ENCODE measurements at regions not wholly inside any gene's neighbourhood (a gene's known extent, or its start where the extent isn't known, plus 50 kb on each side); places are given as distances from the start of the nearest gene placed in this dataset.

DNA sequence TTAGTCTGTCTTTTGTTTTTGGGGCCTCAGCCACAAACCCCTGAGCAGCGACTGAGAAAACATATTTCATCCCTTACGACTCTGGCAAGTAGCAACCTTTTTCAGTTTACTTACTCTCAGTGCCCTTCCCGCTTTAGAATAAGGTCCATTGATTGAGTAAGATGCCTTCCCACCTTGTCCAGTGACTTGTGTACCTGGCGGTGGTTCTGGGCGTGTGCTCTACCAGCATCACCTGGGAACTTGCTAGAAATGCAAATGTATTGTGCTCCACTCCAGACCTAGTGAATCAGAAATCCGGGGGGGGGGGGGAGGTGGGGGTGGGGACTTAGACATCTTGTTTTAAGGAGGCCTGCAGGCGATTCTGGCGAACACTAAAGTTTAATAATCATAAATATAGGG is 72.1 kb downstream of the S1PR1 start:
- Histone ChIP-seq H3K9ac (ENCODE audit: low read depth, low read length) (no peak overlapping the region), H3K27me3 (ENCODE audit: control insufficient read depth, insufficient read depth, low read length) (peaks cover 2% of the 10 kb centered on the region), H3K9me3 (ENCODE audit: control insufficient read depth, insufficient read depth, low read length) (no peaks in the 10 kb centered on the region), H3K36me3 (ENCODE audit: control insufficient read depth, insufficient read depth, low read length) (no peaks in the 10 kb centered on the region), H3K4me1 (ENCODE audit: control insufficient read depth, insufficient read depth, low read length) (peaks cover 5% of the 10 kb centered on the region), H3K4me3 (ENCODE audit: low read depth, low read length) (peak overlapping the region; percentile 67)

DNA sequence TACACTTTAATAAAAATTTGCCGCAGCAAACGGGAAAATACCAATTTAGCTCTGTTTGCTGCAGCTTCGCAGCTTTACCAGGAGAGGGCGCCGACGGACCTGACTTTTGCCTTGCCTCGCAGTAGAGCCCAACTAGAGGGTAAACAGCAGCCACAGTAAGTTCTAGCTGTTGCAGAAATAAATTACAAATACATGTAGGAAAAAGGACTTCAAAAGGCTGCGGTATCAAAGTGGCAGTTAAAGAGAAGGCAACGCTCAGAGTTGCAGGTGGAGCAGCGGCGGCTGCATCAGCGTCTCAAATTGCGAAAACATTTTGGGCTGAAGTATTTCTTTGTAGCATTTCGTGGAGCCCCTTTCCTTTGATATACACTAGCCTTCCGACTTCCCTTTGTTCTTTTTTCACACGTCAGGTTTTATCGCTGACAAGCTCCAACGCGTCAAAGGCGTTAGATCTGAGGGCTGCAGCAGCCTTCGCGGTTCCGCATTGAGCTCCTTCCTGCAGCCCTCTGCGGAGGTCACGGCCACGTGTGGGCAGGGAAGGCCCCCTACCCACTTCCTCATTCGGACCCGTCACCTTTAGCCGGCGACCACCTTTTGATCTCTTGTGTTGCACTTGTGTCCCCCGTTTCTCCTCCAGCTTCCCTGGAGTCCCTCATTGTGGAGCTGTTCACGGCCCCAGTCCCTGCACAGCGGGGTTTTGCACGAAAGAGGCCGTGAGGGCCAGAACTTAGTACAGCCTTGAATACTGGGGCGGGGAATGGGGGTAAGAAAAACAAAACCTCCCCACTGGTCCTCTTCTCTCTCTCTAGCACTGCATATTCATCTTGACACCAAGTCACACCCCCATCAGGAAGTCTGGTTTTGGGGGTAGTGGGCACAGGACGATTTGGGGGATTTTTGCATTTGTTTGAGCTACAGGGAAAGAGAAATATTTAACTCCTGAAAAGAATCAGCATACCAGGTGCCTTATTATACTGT is 72.8 kb downstream of the S1PR1 start:
- Histone ChIP-seq H3K4me3 (ENCODE audit: low read depth, low read length) (peak overlapping the region; percentile 67), H3K4me1 (ENCODE audit: control insufficient read depth, insufficient read depth, low read length) (peaks cover 5% of the 10 kb centered on the region), H3K9ac (ENCODE audit: low read depth, low read length) (peak overlapping the region; percentile 50), H3K36me3 (ENCODE audit: control insufficient read depth, insufficient read depth, low read length) (no peaks in the 10 kb centered on the region), H3K27me3 (ENCODE audit: control insufficient read depth, insufficient read depth, low read length) (peaks cover 2% of the 10 kb centered on the region), H3K9me3 (ENCODE audit: control insufficient read depth, insufficient read depth, low read length) (no peaks in the 10 kb centered on the region)

DNA sequence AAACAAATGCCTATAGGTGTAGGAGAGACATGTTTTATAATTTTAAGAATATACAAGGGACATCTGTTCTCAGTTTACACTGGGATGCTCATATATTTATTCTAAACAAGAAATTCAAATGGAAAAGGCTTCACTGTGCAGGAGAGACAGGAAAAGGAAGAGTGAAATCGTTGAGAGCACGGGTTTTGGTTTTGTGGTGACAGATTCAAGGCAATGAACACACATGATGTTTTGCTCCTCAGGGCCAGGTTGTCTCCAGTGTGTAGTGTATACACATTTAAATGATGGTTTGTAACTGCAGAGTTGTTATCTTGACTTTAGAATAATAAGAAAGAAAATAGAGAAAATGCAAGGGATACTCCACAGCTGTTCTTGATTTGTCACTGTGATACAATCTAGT is 73.7 kb downstream of the S1PR1 start:
- no peak overlapping the region for H3K4me3 ChIP-seq (ENCODE audit: low read depth, low read length)
- no peaks in the 10 kb centered on the region for H3K9me3 ChIP-seq (ENCODE audit: control insufficient read depth, insufficient read depth, low read length)
- no peaks in the 10 kb centered on the region for H3K36me3 ChIP-seq (ENCODE audit: control insufficient read depth, insufficient read depth, low read length)
- peaks cover 2% of the 10 kb centered on the region for H3K27me3 ChIP-seq (ENCODE audit: control insufficient read depth, insufficient read depth, low read length)
- peaks cover 5% of the 10 kb centered on the region for H3K4me1 ChIP-seq (ENCODE audit: control insufficient read depth, insufficient read depth, low read length)
- H3K9ac ChIP-seq (ENCODE audit: low read depth, low read length), result no peak overlapping the region

DNA sequence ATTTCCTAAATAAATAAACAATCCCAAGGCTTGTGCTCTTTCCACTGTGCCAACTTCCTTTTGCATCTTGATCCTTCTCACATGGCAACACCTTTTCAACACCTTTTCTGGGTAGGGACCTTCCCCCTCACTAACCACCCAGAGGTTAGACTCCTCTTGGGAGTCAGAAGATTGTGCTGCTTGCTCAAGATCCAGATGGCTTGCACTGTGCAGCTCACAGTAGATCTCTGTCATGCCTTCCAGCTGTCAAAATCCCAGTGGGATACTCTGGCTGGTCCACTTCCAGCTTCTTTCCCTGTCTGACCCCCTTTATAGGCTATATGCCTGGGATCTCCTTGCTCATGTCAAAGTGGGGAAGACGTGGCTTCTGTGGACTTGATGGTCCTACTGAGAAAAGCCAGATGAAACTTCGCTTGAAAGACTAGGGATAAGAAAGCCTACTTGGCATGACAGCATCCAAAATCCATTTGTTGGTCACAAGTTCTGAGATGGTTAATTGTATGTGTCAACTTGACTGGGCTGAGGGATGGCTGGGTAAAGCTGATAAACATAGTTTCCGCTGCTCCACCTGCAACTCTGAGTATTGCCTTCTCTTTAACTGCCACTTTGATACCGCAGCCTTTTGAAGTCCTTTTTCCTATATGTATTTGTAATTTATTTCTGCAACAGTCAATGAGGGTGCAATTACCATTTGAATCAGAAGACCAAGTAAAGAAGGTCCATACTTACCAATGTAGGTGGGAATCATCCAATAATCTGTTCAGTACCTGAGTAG is 74.5 kb downstream of the S1PR1 start:
- no peak overlapping the region for H3K4me3 ChIP-seq (ENCODE audit: low read depth, low read length)
- H3K36me3 ChIP-seq (ENCODE audit: control insufficient read depth, insufficient read depth, low read length), result no peaks in the 10 kb centered on the region
- no peak overlapping the region for H3K9ac ChIP-seq (ENCODE audit: low read depth, low read length)
- peaks cover 5% of the 10 kb centered on the region for H3K4me1 ChIP-seq (ENCODE audit: control insufficient read depth, insufficient read depth, low read length)
- no peaks in the 10 kb centered on the region for H3K9me3 ChIP-seq (ENCODE audit: control insufficient read depth, insufficient read depth, low read length)
- peaks cover 2% of the 10 kb centered on the region for H3K27me3 ChIP-seq (ENCODE audit: control insufficient read depth, insufficient read depth, low read length)

DNA sequence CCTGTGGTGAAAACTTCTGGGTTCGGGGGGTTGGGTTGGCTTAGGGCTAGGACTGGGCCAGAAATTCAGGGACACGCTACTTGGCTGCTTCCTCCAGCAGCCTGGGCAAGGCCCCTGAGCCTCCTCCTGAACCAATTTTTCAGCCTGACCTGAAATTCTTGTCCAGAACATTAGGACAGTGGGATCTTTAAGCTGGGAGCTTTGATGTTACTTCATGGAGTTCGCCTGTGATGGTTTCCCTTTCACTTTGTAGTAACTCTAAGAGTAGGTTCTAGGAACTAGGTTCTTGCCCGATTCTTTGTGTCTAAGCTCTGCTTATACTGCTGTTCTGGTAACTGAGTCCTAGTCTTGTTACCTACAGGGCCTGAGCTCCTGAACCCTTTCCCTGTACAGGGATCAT is 75.3 kb downstream of the S1PR1 start:
- H3K4me1 ChIP-seq (ENCODE audit: control insufficient read depth, insufficient read depth, low read length), result peaks cover 5% of the 10 kb centered on the region
- peaks cover 2% of the 10 kb centered on the region for H3K27me3 ChIP-seq (ENCODE audit: control insufficient read depth, insufficient read depth, low read length)
- no peaks in the 10 kb centered on the region for H3K36me3 ChIP-seq (ENCODE audit: control insufficient read depth, insufficient read depth, low read length)
- no peak overlapping the region for H3K9ac ChIP-seq (ENCODE audit: low read depth, low read length)
- H3K9me3 ChIP-seq (ENCODE audit: control insufficient read depth, insufficient read depth, low read length), result no peaks in the 10 kb centered on the region
- no peak overlapping the region for H3K4me3 ChIP-seq (ENCODE audit: low read depth, low read length)

DNA sequence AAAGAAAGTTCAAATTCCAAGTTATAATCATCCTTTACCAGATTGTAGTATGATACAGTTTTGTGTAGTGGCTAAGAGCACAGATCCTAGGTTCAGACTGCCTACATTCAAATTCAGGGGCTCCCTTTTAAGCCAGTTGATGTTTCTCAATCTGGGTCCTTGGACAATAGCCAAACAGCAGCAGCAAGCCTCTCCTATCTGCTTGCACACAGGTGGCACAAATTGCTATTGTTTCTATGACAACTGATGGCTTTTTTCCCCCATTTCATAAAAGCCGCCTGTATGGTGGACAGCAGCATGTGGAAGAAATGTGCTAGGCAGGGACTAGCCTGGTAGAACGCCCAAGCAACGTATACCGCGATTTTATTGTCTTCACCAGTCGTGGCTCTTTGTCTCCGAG is 76.5 kb downstream of the S1PR1 start:
- H3K27me3 ChIP-seq (ENCODE audit: control insufficient read depth, insufficient read depth, low read length), result peaks cover 2% of the 10 kb centered on the region
- H3K9me3 ChIP-seq (ENCODE audit: control insufficient read depth, insufficient read depth, low read length), result no peaks in the 10 kb centered on the region
- no peaks in the 10 kb centered on the region for H3K36me3 ChIP-seq (ENCODE audit: control insufficient read depth, insufficient read depth, low read length)
- peaks cover 5% of the 10 kb centered on the region for H3K4me1 ChIP-seq (ENCODE audit: control insufficient read depth, insufficient read depth, low read length)
- H3K9ac ChIP-seq (ENCODE audit: low read depth, low read length), result no peak overlapping the region
- H3K4me3 ChIP-seq (ENCODE audit: low read depth, low read length), result no peak overlapping the region

DNA sequence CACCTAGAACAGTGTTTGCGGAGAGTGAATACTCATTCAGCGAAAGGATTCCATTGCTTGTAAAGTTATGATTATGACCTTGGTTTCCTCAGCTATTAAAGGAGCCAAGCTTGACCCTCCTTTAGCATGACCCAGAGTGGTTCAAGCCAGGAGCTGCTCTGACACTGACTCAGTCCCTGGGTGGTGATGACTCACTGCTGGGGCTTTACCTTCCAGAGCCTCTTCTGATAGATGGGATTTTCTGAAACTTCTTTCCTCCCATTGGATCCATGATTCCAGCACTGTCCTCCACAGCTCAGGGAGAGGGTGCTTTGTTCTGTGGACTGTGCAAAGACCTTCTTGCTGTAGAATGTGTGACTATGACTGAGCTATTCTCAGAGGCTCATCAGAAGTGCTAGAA is 77.4 kb downstream of the S1PR1 start:
- H3K4me3 ChIP-seq (ENCODE audit: low read depth, low read length), result no peak overlapping the region
- H3K27me3 ChIP-seq (ENCODE audit: control insufficient read depth, insufficient read depth, low read length), result peaks cover 2% of the 10 kb centered on the region
- no peak overlapping the region for H3K9ac ChIP-seq (ENCODE audit: low read depth, low read length)
- H3K36me3 ChIP-seq (ENCODE audit: control insufficient read depth, insufficient read depth, low read length), result no peaks in the 10 kb centered on the region
- H3K4me1 ChIP-seq (ENCODE audit: control insufficient read depth, insufficient read depth, low read length), result peaks cover 5% of the 10 kb centered on the region
- H3K9me3 ChIP-seq (ENCODE audit: control insufficient read depth, insufficient read depth, low read length), result no peaks in the 10 kb centered on the region

DNA sequence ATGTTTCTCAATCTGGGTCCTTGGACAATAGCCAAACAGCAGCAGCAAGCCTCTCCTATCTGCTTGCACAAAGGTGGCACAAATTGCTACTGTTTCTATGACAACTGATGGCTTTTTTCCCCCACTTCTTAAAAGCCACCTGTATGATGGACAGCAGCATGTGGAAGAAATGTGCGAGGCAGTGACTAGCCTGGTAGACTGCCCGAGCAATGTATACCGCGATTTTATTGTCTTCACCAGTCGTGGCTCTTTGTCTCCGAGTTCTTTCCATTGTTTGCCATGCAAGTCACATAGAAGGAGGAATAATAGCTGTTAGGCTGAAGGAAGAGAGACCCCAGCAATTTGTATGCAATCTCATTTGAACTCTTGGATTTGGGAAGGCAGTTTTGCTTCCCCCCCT is 79.4 kb downstream of the S1PR1 start:
- Histone ChIP-seq H3K4me3 (ENCODE audit: low read depth, low read length) (no peak overlapping the region), H3K4me1 (ENCODE audit: control insufficient read depth, insufficient read depth, low read length) (no peaks in the 10 kb centered on the region), H3K27me3 (ENCODE audit: control insufficient read depth, insufficient read depth, low read length) (peaks cover 2% of the 10 kb centered on the region)

DNA sequence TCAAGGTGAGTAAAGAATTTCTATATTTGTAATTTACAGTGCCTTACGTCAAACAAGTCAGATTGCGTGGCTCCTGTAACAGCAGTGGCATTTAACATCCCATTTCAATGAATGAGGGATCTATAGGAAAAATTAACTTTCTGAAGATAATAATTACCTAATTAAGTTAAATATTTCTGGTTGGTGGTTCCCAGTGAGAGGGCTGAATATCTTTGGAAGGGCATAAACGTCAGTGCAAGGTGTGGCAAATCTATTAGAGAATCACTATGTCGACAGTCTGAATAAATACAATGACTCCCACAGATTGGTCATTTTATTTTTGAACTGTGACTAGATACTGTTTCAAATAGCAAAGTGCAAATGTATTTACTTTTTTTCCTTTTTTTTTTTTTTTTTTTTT is 80.0 kb downstream of the S1PR1 start:
- Histone ChIP-seq H3K9me3 (ENCODE audit: control insufficient read depth, insufficient read depth, low read length) (no peaks in the 10 kb centered on the region), H3K4me3 (ENCODE audit: low read depth, low read length) (no peak overlapping the region), H3K9ac (ENCODE audit: low read depth, low read length) (no peak overlapping the region), H3K4me1 (ENCODE audit: control insufficient read depth, insufficient read depth, low read length) (no peaks in the 10 kb centered on the region), H3K36me3 (ENCODE audit: control insufficient read depth, insufficient read depth, low read length) (no peaks in the 10 kb centered on the region), H3K27me3 (ENCODE audit: control insufficient read depth, insufficient read depth, low read length) (peaks cover 2% of the 10 kb centered on the region)

More for the DNA sequence above, 79.4 kb downstream of the S1PR1 start:
- H3K9ac ChIP-seq (ENCODE audit: low read depth, low read length), result no peak overlapping the region
- H3K9me3 ChIP-seq (ENCODE audit: control insufficient read depth, insufficient read depth, low read length), result no peaks in the 10 kb centered on the region
- no peaks in the 10 kb centered on the region for H3K36me3 ChIP-seq (ENCODE audit: control insufficient read depth, insufficient read depth, low read length)

DNA sequence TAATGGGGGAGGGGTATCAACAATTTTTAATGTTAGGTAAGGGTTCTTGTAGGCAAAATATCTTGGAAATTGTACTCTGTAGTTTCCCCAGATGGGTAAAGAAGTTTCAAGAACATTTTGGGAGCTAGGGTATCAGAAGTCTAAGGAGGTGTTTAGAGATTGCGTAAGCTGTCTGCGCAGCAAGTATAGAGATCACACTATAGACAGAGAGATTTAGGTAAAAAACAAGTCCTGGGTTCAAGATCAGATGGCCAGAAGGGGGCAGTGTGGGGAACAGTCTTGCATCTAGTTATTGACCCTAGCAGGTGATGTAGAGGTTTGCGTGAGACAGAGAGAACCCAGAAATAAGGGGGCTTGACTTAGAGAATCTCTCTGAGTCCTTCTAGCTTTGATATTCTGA is 80.8 kb downstream of the S1PR1 start:
- H3K36me3 ChIP-seq (ENCODE audit: control insufficient read depth, insufficient read depth, low read length), result no peaks in the 10 kb centered on the region
- no peaks in the 10 kb centered on the region for H3K27me3 ChIP-seq (ENCODE audit: control insufficient read depth, insufficient read depth, low read length)
- no peak overlapping the region for H3K4me3 ChIP-seq (ENCODE audit: low read depth, low read length)
- H3K9me3 ChIP-seq (ENCODE audit: control insufficient read depth, insufficient read depth, low read length), result no peaks in the 10 kb centered on the region
- H3K9ac ChIP-seq (ENCODE audit: low read depth, low read length), result no peak overlapping the region
- H3K4me1 ChIP-seq (ENCODE audit: control insufficient read depth, insufficient read depth, low read length), result no peaks in the 10 kb centered on the region

DNA sequence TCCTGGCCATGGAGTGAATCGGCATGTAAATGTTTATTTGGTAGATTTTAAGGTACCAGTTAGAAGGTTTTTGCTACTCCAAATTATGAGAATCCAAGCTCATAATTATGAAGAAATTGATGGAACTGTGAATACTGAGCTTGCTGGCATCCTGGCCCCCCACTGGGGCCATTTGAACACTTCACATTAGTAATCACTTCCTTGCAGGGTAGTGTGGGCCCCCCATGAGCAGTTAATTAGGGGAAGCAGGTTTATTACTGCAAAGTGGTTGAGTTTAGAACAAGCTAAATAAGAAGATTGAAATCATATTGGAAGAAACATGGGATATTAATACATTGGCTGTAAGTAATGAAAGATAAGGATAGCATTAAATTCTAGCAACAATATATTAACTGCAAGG is 86.7 kb downstream of the S1PR1 start:
- Histone ChIP-seq H3K4me3 (ENCODE audit: low read depth, low read length) (no peak overlapping the region), H3K4me1 (ENCODE audit: control insufficient read depth, insufficient read depth, low read length) (peaks cover 4% of the 10 kb centered on the region), H3K9me3 (ENCODE audit: control insufficient read depth, insufficient read depth, low read length) (no peaks in the 10 kb centered on the region), H3K27me3 (ENCODE audit: control insufficient read depth, insufficient read depth, low read length) (no peaks in the 10 kb centered on the region), H3K36me3 (ENCODE audit: control insufficient read depth, insufficient read depth, low read length) (no peaks in the 10 kb centered on the region), H3K9ac (ENCODE audit: low read depth, low read length) (no peak overlapping the region)

DNA sequence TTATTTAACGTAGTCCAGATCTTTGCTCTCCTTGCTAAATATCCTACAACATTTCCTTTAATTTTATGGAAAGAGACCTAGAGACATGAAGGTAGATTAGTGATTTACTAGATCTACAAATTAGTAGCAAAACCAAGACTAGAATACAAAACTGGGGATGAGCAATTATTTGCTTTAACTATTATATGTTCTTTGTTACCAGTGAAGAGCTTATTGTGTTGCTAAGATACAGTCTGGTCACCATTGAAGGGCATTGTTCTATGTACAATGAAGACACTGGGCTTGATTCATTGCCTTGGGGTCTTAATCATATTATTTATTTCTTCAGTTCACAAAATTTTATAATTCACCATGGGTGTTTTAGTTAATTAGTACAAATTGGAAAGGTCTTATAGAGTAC is 88.3 kb downstream of the S1PR1 start:
- no peak overlapping the region for H3K4me3 ChIP-seq (ENCODE audit: low read depth, low read length)
- peaks cover 4% of the 10 kb centered on the region for H3K4me1 ChIP-seq (ENCODE audit: control insufficient read depth, insufficient read depth, low read length)
- H3K36me3 ChIP-seq (ENCODE audit: control insufficient read depth, insufficient read depth, low read length), result no peaks in the 10 kb centered on the region
- H3K27me3 ChIP-seq (ENCODE audit: control insufficient read depth, insufficient read depth, low read length), result no peaks in the 10 kb centered on the region
- no peak overlapping the region for H3K9ac ChIP-seq (ENCODE audit: low read depth, low read length)
- H3K9me3 ChIP-seq (ENCODE audit: control insufficient read depth, insufficient read depth, low read length), result no peaks in the 10 kb centered on the region
